GM13977 (cell line): ENCODE measurements at regions not wholly inside any gene's neighbourhood (a gene's known extent, or its start where the extent isn't known, plus 50 kb on each side); places are given as distances from the start of the nearest gene placed in this dataset.
A peak's percentile ranks its signal among the peaks of the same experiment; 100 is the strongest.

ENCODE experiments used
- DNase-seq: peaks from one replicate; pipeline ENCODE4 v3.0.0; 2012; ENCODE audit warnings: low spot score
- in situ Hi-C: fragments of 300-500 bp; cut with MboI; formaldehyde crosslinking; loops from one replicate; pipeline ENCODE4 v1.12.0; 2022; ENCODE audit warnings: low sequenced_read_pairs, low pct_unique_long_range_greater_than_20kb, mixed read lengths, inconsistent platforms; ENCODE audit not compliant: unreplicated experiment
- TF ChIP-seq, protein P1 (sequence below): IDR thresholded peaks from 2 replicates; pipeline ENCODE4 v1.5.1; 2012; ENCODE audit warnings: mild to moderate bottlenecking, control low read depth; ENCODE audit not compliant: insufficient read depth; ENCODE audit errors: extremely low read depth, missing control alignments

DNA sequence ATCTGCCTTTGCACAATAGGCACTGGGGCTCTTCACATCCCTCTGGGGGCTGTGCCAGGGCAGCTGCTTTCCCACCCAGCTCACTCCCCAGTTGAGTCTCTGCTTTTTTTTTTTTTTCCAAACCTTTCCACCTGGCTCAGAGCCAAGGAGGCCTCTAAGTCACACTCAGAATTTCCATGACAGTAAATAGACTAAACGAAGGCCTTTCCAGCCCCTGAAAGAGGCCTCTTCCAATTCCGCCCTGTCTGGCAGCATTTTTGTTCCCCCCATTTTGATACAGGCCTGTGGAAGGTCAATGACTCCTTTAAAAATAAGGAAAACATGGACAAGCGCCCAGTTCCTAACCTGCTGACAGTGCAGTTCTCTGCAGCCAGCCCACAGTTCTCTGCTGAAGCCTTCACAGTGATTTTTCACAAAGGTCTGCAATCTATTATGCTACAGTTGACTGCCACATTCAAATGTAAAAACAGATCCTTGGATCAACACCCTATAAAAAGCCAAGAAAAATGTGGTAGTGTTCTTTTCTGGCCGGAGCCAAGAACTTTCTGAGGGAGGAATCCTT lies 107.5 kb upstream of the SESN3 start:
- no peak for DNase-seq
- TF ChIP-seq, protein P1, sequence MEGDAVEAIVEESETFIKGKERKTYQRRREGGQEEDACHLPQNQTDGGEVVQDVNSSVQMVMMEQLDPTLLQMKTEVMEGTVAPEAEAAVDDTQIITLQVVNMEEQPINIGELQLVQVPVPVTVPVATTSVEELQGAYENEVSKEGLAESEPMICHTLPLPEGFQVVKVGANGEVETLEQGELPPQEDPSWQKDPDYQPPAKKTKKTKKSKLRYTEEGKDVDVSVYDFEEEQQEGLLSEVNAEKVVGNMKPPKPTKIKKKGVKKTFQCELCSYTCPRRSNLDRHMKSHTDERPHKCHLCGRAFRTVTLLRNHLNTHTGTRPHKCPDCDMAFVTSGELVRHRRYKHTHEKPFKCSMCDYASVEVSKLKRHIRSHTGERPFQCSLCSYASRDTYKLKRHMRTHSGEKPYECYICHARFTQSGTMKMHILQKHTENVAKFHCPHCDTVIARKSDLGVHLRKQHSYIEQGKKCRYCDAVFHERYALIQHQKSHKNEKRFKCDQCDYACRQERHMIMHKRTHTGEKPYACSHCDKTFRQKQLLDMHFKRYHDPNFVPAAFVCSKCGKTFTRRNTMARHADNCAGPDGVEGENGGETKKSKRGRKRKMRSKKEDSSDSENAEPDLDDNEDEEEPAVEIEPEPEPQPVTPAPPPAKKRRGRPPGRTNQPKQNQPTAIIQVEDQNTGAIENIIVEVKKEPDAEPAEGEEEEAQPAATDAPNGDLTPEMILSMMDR, result no peak
- in situ Hi-C loops, result no loop called here

DNA sequence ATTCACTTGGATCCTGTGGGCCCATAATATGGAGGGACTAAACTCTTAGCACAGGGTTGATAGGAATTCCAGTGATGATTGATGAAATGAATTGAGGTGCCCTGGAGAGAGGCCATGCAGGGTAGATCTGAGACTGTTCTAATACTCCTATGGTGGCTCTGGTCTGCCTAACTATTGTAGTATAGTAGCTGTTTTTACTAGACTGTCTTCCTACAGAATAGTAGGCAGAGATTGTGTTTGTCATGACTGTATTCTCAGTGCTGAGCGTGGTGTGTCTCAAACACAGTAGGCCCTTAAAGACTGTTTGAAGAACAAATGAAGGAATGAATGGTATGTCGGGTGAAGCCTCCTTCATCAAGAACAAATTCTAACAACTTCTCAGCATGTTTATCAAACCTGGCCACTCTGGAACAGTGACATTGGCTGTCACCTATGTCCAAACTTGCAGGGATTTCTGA lies 107.0 kb upstream of the SESN3 start:
- in situ Hi-C loops, result no loop called here
- TF ChIP-seq, protein P1, result no peak
- no peak for DNase-seq

DNA sequence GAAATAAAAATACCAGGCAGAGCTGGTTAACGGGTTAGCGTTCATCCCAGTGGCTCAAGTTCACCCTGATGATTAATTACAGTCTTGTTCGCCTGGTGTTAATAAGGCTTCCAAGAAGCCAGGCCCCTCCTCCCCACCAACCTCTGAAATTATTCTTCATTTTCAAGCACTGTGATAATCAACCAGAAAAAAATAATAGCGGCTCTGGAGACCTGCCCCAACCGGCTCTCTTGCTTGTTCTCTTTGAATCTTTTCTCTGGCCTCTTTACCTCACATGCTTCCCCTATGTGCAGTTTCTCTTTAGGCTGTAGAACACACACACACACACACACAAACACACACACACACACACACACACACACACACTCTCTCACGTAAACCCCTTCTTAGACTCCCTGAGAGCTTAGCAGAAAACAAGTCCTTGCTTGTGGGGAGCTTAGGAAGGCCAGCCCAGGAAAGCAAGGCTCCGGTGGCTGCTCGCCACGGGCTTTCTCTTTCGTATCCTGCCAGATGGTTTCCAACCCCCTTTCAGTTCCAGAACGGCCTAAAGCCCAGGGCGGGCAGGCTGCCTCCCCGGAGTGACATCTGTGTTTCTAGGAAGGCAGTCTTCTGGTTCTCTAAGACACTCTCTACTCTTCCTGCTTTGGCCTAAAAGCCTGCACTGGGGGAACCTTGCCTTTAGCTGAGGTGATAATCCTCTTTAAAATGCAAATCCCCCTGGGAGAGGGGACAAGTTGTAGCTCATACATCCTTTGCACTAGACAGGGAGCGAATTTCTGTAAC lies 106.4 kb upstream of the SESN3 start:
- DNase-seq, result peak; percentile 36
- in situ Hi-C loops, result no loop called here
- TF ChIP-seq, protein P1, result no peak

DNA sequence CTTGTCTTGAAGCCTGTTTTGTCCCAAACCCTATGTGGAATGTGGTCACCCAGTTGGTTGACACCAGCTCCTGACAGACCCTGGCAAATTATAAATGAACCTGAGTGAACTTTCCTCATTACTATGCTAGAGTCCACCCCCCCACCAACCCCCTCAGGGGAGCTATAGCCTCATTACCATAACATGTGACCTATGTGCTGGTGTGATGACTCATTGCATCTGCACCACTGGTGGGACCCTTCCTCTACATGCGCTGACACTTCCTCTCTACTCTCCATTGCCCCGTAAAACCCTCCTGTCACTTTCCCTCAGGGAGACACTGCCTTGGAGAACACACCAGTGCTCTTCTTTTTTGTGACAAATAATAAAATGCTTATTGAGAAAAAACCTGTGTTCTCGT lies 105.0 kb upstream of the SESN3 start:
- in situ Hi-C loops, result no loop called here
- no peak for DNase-seq
- TF ChIP-seq, protein P1, result no peak

DNA sequence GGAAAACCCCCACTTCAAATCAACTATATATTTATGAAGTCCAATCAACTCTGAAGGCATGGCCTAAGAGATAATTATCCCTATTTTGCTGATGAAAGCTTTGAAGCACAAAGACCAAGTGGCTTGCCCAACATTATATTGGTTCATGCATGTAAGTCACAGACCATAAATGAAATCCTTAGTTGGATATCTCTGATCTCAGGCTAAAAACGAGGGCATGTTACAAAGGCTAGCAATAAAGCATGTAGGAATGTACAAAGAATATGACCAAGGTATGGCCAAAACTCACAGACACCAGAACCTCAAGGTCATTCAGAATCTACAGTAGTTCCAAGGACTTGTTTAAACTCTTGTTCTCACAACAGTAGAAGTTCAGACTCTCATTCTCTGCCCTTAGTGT lies 100.2 kb upstream of the SESN3 start:
- in situ Hi-C loops, result no loop called here
- DNase-seq, result no peak
- TF ChIP-seq, protein P1, result no peak

DNA sequence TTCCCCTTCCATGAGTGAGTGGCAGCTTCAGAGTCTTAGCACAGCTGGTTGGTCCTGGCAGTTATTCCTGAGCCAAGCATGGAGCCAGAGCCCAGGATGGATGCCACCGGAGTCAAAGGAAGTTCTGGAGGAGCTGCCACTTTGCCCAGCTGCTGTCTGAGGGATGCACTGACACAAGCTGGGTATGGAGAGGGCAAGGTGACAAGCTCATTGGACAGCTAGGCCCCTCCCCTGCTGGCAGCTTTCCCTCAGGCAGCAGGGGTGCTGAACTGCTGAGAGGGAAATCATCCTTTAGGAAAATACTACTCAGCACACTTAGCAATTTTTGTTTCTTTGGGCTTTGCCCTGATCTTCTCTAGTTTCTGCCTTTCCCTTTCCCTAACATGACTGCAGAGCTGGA lies 99.3 kb upstream of the SESN3 start:
- TF ChIP-seq, protein P1, result no peak
- in situ Hi-C loops, result no loop called here
- DNase-seq, result no peak
